Astrocyte of the spinal cord (primary cell): ENCODE measurements at regions not wholly inside any gene's neighbourhood (a gene's known extent, or its start where the extent isn't known, plus 50 kb on each side); places are given as distances from the start of the nearest gene placed in this dataset.
"Not testable (repeated sequence)": the region's sequence is repeated elsewhere in the genome, so short reads cannot be mapped to it uniquely, and the experiment has no call there.

Source experiments
- DNase-seq: peaks from one replicate; pipeline ENCODE4 v3.0.0; 2011; ENCODE audit warnings: low read depth, low spot score
- H3K4me3 ChIP-seq: 2 replicates; pipeline ENCODE4 v1.5.1; 2011; ENCODE audit warnings: low read depth, mild to moderate bottlenecking, low read length, moderate library complexity
- in situ Hi-C: cut with HindIII; loops from 2 replicates; pipeline ENCODE4 v1.10.0; 2017; ENCODE audit warnings: low sequenced_read_pairs
- TF ChIP-seq, protein P1 (sequence below): IDR thresholded peaks from 2 replicates; pipeline ENCODE4 v1.5.1; 2012; ENCODE audit warnings: low read depth, mild to moderate bottlenecking, low read length, inconsistent platforms

GRCh38 chr16:58809213-58809612 is 75.1 kb upstream of the GOT2 start:
- no peak overlapping the region for H3K4me3 ChIP-seq
- TF ChIP-seq, protein P1, sequence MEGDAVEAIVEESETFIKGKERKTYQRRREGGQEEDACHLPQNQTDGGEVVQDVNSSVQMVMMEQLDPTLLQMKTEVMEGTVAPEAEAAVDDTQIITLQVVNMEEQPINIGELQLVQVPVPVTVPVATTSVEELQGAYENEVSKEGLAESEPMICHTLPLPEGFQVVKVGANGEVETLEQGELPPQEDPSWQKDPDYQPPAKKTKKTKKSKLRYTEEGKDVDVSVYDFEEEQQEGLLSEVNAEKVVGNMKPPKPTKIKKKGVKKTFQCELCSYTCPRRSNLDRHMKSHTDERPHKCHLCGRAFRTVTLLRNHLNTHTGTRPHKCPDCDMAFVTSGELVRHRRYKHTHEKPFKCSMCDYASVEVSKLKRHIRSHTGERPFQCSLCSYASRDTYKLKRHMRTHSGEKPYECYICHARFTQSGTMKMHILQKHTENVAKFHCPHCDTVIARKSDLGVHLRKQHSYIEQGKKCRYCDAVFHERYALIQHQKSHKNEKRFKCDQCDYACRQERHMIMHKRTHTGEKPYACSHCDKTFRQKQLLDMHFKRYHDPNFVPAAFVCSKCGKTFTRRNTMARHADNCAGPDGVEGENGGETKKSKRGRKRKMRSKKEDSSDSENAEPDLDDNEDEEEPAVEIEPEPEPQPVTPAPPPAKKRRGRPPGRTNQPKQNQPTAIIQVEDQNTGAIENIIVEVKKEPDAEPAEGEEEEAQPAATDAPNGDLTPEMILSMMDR: no peak
- in situ Hi-C loops: no loop called here
- no peak for DNase-seq

- no peak overlapping the region for H3K4me3 ChIP-seq
- TF ChIP-seq, protein P1: no peak
- no peak for DNase-seq
- in situ Hi-C loops: no loop called here
Observed at GRCh38 chr16:58807276-58807675, 73.2 kb upstream of the GOT2 start.

DNA sequence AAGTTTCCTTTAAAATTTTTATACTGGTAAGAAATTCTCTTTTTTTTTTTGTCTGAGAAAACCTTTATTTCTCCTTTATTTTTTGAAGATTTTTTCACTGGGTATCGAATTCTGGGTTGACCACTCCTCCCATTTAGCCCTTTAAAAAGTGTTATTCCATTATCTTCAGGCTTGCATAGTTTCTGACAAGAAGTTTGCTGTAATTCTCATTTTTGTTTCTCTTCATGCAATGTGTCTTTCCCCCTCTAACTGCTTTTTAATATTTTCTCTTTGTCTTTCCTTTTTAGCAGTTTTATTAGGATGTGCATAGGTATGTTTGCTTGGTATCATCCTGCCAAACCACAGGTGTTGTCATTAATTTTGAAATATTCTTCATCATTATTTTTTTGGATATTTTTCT is 67.7 kb upstream of the GOT2 start:
- in situ Hi-C loops: no loop called here
- TF ChIP-seq, protein P1: no peak
- H3K4me3 ChIP-seq: no peak overlapping the region
- DNase-seq: no peak

GRCh38 chr16:58797137-58797801 is 63.2 kb upstream of the GOT2 start:
- TF ChIP-seq, protein P1: no peak
- DNase-seq: no peak
- H3K4me3 ChIP-seq: no peak overlapping the region
- in situ Hi-C loops: no loop called here

DNA sequence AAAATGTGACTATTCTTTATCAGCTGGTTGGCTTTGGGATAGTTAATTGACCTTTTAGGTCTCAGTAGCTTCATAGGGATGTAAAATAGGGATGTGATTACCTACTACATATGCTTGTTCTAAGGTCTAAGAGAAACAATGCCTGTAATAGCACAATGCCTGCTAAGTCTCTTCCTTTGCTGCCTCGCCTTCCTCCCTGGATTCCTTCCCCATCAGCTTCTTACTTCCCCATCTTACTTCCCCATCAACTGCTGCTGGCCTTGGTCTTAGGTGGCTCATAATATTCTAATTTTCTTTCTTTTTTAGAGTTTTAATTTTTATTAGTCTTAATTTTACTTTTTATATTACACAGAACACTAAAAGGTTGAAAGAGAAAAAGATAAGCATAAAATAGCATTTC is 59.2 kb upstream of the GOT2 start:
- in situ Hi-C loops: no loop called here
- TF ChIP-seq, protein P1: no peak
- no peak for DNase-seq
- H3K4me3 ChIP-seq: no peak overlapping the region

DNA sequence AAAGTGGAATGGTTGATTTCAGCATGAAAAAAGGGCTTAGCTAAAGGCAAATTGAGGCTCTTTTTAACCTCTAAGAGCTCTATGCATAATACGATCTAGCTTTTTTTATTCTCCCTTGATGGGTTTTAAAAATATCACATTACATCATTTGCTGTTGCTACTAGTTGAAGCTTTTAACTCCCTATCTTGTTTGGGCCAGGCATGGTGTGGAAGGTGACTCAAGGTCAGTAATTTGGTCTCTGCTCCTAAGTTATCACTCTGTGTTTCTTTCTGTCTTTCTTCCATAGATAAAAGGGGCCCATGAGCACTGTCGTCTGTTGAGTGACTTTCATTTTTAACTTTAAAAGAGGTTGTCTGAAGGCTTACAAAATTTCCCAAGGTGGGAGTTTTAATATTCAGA is 58.1 kb upstream of the GOT2 start:
- in situ Hi-C loops: no loop called here
- no peak overlapping the region for H3K4me3 ChIP-seq
- no peak for DNase-seq
- TF ChIP-seq, protein P1: no peak

- in situ Hi-C loops, H3K4me3 ChIP-seq, DNase-seq: not testable (repeated sequence)
Observed at GRCh38 chr16:58790816-58791557, 56.9 kb upstream of the GOT2 start.
